RWPE2 (cell line): ENCODE measurements at regions not wholly inside any gene's neighbourhood (a gene's known extent, or its start where the extent isn't known, plus 50 kb on each side); places are given as distances from the start of the nearest gene placed in this dataset.

ENCODE experiments used
- ATAC-seq: fragments of 200-7000 bp; cut with Tn5 transposase; 3 replicates; pipeline ENCODE4 v1.9.1; 2021; ENCODE audit warnings: low read depth
- DNase-seq: peaks from one replicate; pipeline ENCODE4 v3.0.0-alpha.2; 2020; ENCODE audit warnings: low spot score
- H3K27ac ChIP-seq: fragments of 450-650 bp; 2 replicates; pipeline ENCODE4 v1.5.1; 2017; ENCODE audit warnings: mild to moderate bottlenecking; ENCODE audit not compliant: poor library complexity, severe bottlenecking
- H3K27me3 ChIP-seq: fragments of 250-450 bp; sonication (Bioruptor Pico); 2 replicates; pipeline ENCODE4 v1.5.1; 2021; ENCODE audit warnings: mild to moderate bottlenecking, moderate library complexity; ENCODE audit not compliant: insufficient read depth, poor library complexity, severe bottlenecking
- H3K36me3 ChIP-seq: fragments of 250-450 bp; sonication (Bioruptor Pico); 2 replicates; pipeline ENCODE4 v1.5.1; 2020; ENCODE audit warnings: low read depth, mild to moderate bottlenecking, moderate library complexity
- H3K4me1 ChIP-seq: fragments of 250-450 bp; sonication (Bioruptor Pico); 2 replicates; pipeline ENCODE4 v1.5.1; 2021; ENCODE audit warnings: mild to moderate bottlenecking, moderate library complexity; ENCODE audit not compliant: insufficient read depth, poor library complexity, severe bottlenecking
- H3K4me3 ChIP-seq: fragments of 250-450 bp; sonication (Bioruptor Pico); 2 replicates; pipeline ENCODE4 v1.5.1; 2021; ENCODE audit warnings: mild to moderate bottlenecking, moderate library complexity; ENCODE audit not compliant: severe bottlenecking
- H3K9me3 ChIP-seq: fragments of 250-450 bp; sonication (Bioruptor Pico); 2 replicates; pipeline ENCODE4 v1.5.1; 2021; ENCODE audit warnings: mild to moderate bottlenecking, moderate library complexity; ENCODE audit not compliant: severe bottlenecking
- TF ChIP-seq, protein P1 (sequence below): fragments of 450-650 bp; IDR thresholded peaks from one replicate; pipeline ENCODE4 v1.5.1; 2017; ENCODE audit warnings: mild to moderate bottlenecking, moderate library complexity; ENCODE audit not compliant: poor library complexity, severe bottlenecking

GRCh38 chr4:30912098-30912714 is 192.0 kb downstream of the PCDH7 start:
- TF ChIP-seq, protein P1, sequence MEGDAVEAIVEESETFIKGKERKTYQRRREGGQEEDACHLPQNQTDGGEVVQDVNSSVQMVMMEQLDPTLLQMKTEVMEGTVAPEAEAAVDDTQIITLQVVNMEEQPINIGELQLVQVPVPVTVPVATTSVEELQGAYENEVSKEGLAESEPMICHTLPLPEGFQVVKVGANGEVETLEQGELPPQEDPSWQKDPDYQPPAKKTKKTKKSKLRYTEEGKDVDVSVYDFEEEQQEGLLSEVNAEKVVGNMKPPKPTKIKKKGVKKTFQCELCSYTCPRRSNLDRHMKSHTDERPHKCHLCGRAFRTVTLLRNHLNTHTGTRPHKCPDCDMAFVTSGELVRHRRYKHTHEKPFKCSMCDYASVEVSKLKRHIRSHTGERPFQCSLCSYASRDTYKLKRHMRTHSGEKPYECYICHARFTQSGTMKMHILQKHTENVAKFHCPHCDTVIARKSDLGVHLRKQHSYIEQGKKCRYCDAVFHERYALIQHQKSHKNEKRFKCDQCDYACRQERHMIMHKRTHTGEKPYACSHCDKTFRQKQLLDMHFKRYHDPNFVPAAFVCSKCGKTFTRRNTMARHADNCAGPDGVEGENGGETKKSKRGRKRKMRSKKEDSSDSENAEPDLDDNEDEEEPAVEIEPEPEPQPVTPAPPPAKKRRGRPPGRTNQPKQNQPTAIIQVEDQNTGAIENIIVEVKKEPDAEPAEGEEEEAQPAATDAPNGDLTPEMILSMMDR: no peak
- Histone ChIP-seq H3K4me3 (no peak overlapping the region), H3K4me1 (no peaks in the 10 kb centered on the region), H3K9me3 (no peaks in the 10 kb centered on the region), H3K36me3 (no peaks in the 10 kb centered on the region), H3K27me3 (no peaks in the 10 kb centered on the region), H3K27ac (no peak overlapping the region)
- DNase-seq: no peak
- ATAC-seq: peak; percentile 48; the same call in 1 of the 3 replicates

DNA sequence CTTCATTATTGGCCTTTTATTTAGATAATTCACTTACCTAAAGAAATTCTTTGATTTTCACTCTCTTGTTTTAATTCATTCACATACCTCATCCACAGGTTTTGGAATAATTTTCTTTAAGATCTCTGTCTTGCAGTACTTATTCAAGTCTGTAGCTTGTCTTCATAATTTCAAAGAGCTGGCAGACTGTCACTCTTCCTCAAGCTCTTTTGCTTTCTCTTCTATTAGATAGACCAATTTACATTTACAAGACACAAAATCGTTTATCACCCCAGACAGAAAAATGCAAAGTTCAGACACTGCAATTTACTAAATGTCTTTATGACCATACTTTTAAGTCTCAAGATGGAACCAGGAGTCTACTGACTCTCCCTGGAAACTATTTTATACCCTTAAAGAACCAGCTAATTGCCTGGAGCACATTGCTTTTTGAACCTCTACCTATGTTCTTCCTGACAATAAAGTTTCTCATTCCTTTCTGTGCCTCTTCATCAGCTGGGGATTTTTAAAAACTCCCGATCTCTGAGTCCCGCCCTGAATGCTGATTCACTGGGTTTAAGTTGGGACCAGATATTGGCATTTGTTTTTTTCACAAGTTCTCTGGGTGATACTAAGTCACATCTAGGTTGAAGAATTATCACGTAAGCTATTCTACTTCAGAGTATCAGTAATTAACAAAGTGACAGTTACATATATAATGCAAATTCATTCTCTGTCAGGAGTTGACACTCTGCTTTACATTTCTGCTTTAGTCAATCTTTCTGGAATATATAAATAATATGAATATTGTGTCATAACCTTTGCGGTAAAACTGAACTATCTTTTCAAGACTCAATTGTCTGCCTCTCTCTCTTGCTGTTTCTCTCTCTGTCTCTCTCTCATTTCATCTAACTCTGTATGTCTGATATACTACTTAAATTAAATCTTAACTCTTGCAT is 196.4 kb downstream of the PCDH7 start:
- no peak overlapping the region for H3K27ac ChIP-seq
- no peak overlapping the region for H3K4me3 ChIP-seq
- H3K4me1 ChIP-seq: no peaks in the 10 kb centered on the region
- TF ChIP-seq, protein P1: no peak
- H3K9me3 ChIP-seq: no peaks in the 10 kb centered on the region
- no peak for DNase-seq
- no peaks in the 10 kb centered on the region for H3K36me3 ChIP-seq
- no peaks in the 10 kb centered on the region for H3K27me3 ChIP-seq
- no peak for ATAC-seq

DNA sequence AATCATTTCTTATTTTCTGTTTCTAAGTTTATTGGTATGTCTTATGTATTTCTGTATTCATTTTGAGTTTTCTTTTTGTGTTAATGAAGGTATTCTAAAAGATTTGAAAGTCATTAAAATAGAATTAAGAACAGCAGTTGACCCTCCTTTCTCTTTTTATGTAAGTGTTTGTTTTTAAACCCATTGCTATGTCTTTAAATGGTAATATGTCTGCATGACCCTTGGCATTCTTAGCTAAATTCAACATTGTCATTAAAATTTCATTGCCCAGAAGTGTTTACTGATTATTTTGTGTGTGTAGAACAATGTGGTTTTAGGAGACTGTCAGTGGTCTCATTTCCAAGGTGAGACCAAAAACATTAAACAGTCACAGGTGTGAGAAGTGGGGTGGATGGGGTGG is 197.8 kb downstream of the PCDH7 start:
- Histone ChIP-seq H3K27me3 (no peaks in the 10 kb centered on the region), H3K4me1 (no peaks in the 10 kb centered on the region), H3K4me3 (no peak overlapping the region), H3K36me3 (no peaks in the 10 kb centered on the region), H3K9me3 (no peaks in the 10 kb centered on the region), H3K27ac (no peak overlapping the region)
- ATAC-seq: no peak
- TF ChIP-seq, protein P1: no peak
- no peak for DNase-seq

DNA sequence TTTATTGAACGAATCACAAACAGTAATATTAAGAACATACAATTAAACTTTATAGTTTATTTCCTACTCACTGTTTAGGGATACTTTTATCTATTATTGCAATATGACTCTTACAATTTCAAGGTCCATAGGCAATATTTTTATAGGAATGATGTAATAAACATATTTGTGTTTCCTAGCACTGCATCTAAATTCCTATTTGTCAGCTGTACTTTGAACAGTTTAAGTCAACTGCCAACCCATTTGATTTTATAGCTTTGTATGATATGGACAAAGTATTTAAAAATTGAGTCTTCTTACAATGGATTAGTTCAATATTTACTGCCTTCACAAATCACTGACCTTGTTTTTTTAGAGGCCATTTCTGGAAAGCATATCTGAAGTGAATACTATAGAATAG is 199.3 kb downstream of the PCDH7 start:
- no peaks in the 10 kb centered on the region for H3K9me3 ChIP-seq
- H3K4me1 ChIP-seq: no peaks in the 10 kb centered on the region
- H3K36me3 ChIP-seq: no peaks in the 10 kb centered on the region; the same call in 1 of the 2 replicates
- no peak overlapping the region for H3K4me3 ChIP-seq
- DNase-seq (no peak), ATAC-seq (no peak)
- no peaks in the 10 kb centered on the region for H3K27me3 ChIP-seq
- TF ChIP-seq, protein P1: no peak
- H3K27ac ChIP-seq: no peak overlapping the region
